ENCODE measurements at regions not wholly inside any gene's neighbourhood (a gene's known extent, or its start where the extent isn't known, plus 50 kb on each side); places are given as distances from the start of the nearest gene placed in this dataset.

- DNase-seq (ENCODE audit: low read depth) = no peak
Observed at GRCh38 chr20:4300921-4301320, 51.8 kb upstream of the ADRA1D start.

GRCh38 chr20:4300401-4300800 is 51.3 kb upstream of the ADRA1D start:
- H3K4me3 ChIP-seq (ENCODE audit: low read depth, low read length) = no peak overlapping the region
- no peak for TF ChIP-seq CTCF (IDR thresholded peaks at IDR 0.05; ENCODE audit: insufficient read depth, low read length, severe bottlenecking)
- no peak for FAIRE-seq
- H3K36me3 ChIP-seq (ENCODE audit: control insufficient read depth, insufficient read depth, low read length) = no peaks in the 10 kb centered on the region
- no peak for DNase-seq (ENCODE audit: low read depth)
- peaks cover 3% of the 10 kb centered on the region for H3K27me3 ChIP-seq (ENCODE audit: control insufficient read depth, insufficient read depth, low read length)

More at GRCh38 chr20:4300921-4301320, 51.8 kb upstream of the ADRA1D start:
- H3K27me3 ChIP-seq (ENCODE audit: control insufficient read depth, insufficient read depth, low read length) = peaks cover 3% of the 10 kb centered on the region
- no peak for TF ChIP-seq CTCF (IDR thresholded peaks at IDR 0.05; ENCODE audit: insufficient read depth, low read length, severe bottlenecking)
- no peak for FAIRE-seq
- no peak overlapping the region for H3K4me3 ChIP-seq (ENCODE audit: low read depth, low read length)
- H3K36me3 ChIP-seq (ENCODE audit: control insufficient read depth, insufficient read depth, low read length) = no peaks in the 10 kb centered on the region

GRCh38 chr20:4299773-4300172 is 50.7 kb upstream of the ADRA1D start:
- FAIRE-seq = no peak
- TF ChIP-seq CTCF (IDR thresholded peaks at IDR 0.05; ENCODE audit: insufficient read depth, low read length, severe bottlenecking) = no peak
- H3K36me3 ChIP-seq (ENCODE audit: control insufficient read depth, insufficient read depth, low read length) = no peaks in the 10 kb centered on the region

GRCh38 chr20:4299216-4299615 is 50.1 kb upstream of the ADRA1D start:
- H3K27me3 ChIP-seq (ENCODE audit: control insufficient read depth, insufficient read depth, low read length) = peaks cover 3% of the 10 kb centered on the region
- H3K36me3 ChIP-seq (ENCODE audit: control insufficient read depth, insufficient read depth, low read length) = no peaks in the 10 kb centered on the region
- TF ChIP-seq CTCF (IDR thresholded peaks at IDR 0.05; ENCODE audit: insufficient read depth, low read length, severe bottlenecking) = no peak
- FAIRE-seq (no peak), DNase-seq (ENCODE audit: low read depth) (no peak)
- H3K4me3 ChIP-seq (ENCODE audit: low read depth, low read length) = no peak overlapping the region

More at GRCh38 chr20:4299773-4300172, 50.7 kb upstream of the ADRA1D start:
- H3K4me3 ChIP-seq (ENCODE audit: low read depth, low read length) = no peak overlapping the region
- peaks cover 3% of the 10 kb centered on the region for H3K27me3 ChIP-seq (ENCODE audit: control insufficient read depth, insufficient read depth, low read length)
- DNase-seq (ENCODE audit: low read depth) = no peak

Measured in bronchial epithelial cell (primary cell).